ENCODE measurements at regions not wholly inside any gene's neighbourhood (a gene's known extent, or its start where the extent isn't known, plus 50 kb on each side); places are given as distances from the start of the nearest gene placed in this dataset.
A peak's percentile ranks its signal among the peaks of the same experiment; 100 is the strongest.
"Not testable (repeated sequence)": the region's sequence is repeated elsewhere in the genome, so short reads cannot be mapped to it uniquely, and the experiment has no call there.

DNA sequence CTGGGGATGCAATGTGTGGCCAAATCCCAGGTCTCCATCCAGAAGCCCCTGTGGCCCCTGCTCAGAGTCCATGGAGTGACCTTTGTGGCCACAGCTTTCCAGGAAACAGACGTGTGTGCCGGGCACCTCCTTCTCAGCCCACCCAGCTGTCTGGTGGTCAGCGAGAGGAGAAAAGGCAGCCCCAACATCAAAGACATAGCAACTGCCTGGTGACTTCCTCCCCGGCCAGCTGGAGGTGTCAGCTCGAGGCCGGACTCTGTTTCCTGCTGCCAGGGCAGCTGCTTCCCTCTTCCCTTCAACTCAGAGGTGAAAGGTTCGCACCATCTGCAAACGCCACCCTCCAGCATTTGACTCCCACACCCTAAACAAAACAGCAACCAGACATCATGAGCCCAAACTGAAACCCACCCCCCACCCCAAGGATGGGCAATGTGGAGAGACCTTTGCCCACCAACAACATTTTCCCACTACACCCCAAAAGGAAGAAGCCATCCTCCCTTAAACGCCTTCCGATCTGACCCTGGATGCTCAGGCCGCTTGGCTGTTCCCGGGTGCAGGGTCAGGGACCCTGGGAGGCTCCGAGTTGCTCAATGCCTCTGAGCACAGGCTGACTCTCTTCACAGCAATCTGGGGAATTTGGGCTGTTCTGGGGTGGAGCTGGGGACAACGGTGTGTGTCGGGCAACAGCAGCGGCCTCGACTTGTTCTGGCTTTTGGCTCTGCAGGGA, 162.3 kb downstream of the PSMG1 start:
- peak; percentile 52 for DNase-seq

DNA sequence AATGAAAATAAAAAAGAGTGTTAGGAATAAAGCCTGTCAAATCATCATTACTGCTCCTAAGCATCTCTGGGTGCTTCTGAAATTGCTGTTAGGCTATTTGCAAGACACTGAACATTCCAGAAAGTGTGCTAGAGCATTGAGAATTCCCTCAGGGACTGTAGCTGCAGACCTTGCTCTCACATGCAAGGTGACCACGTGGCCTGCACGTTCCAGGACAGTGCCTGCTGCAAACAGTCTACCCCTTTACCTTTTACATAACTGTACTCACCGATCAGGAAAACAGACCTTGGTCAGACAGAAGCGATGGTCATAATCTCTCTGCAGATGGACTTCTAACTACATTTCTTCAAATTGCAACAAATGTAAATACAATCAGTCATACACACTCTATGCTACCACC, 164.5 kb downstream of the PSMG1 start:
- DNase-seq: no peak

DNA sequence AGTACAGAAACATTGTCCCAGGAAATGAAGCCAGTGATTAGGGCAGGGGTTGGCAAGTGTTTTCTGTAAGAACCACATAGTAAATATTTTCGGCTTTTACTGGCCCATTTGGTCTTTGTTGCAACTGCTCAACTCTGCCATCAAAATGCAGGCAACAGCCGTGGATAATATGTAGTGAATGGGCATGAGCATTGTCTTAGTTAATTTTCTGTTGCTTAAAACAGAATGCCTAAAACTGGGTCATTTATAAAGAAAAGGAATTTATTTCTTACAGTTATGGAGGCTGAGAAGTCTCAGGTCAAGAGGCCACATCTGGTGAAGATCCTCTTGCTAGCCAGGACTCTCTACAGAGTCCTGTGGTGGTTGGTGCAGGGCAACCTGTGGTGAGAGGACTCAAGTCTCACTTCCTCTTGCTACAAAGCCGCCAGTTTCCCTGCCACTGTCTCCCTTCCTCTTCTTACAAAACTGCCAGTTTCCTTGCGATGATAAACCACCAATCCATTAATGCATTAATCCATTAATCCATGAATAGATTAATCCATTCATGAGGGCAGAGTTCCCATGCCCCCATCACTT, 166.4 kb downstream of the PSMG1 start:
- no peak for DNase-seq

DNA sequence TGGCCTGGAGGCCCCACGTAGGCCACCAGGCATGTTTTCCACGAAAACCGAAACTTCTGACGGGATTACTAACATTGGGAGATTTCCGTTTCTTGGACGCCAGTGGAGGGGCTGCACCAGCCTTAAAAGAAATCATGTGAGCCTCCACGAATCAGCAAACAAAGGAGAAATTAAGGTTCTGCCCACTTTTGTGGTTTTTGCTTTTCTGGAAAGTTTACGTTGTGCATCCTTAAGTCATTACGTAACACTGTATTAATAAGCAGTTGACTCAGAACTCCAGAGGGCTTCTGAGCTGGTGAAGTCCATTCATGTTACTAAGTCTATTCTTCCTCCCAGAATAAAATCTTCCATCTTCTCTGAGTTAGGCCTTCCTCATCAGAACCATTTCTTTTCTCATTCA, 168.5 kb downstream of the PSMG1 start:
- no peak for DNase-seq

DNA sequence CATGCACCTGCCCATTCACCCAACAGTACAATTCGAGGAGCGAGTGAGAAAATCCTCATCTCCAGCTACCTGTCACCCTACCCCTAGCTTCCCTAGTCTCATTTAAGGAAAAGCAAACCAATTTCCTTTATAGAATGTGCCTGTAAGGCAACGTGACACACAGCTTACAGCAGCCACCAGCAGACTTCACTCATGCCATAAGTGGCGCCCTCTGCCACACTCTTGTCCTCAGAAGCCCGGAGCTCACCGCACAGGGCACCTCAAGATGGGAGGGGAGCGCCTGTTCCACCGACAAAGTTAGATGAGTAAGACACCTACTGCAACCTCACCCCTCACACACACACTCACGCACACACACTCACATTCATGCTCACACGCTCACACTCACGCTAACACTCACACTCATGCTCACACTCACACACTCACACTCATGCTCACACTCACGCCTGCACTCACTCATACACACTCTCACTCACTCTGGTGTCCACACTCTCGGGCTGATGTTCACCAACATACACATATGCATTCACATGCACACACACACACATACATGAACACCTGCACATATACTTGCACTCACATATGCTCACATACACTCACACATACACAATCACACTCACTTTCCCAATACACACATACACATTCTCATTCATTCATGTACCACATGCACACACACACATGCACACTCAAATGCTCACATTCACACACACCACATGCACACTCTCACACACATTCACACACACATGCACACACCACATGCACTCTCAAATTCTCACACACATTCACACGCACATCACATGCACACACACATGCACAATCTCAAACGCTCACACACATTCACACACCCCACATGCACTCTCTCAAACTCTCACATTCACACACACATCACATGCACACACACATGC, 170.7 kb downstream of the PSMG1 start:
- no peak for DNase-seq

DNA sequence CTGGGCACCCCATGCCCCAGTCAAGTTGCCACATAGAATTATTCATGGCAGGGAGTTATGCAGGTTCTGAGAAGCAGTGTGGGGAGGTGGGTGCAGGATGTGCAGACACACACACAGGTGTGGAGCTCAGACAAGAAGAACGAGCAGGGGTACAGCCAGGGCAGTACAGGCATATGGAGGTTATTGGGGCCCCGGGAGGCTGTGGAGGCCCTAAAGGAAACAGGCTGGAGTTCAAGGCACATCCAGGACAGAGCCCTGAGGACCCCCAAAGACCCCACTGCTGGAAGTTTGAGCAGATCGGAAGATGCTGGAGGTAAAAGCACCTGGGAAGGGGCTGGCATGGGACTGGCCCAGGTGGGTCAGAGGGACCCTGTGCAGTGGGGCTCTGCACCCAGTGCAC, 171.3 kb downstream of the PSMG1 start:
- DNase-seq: no peak

DNA sequence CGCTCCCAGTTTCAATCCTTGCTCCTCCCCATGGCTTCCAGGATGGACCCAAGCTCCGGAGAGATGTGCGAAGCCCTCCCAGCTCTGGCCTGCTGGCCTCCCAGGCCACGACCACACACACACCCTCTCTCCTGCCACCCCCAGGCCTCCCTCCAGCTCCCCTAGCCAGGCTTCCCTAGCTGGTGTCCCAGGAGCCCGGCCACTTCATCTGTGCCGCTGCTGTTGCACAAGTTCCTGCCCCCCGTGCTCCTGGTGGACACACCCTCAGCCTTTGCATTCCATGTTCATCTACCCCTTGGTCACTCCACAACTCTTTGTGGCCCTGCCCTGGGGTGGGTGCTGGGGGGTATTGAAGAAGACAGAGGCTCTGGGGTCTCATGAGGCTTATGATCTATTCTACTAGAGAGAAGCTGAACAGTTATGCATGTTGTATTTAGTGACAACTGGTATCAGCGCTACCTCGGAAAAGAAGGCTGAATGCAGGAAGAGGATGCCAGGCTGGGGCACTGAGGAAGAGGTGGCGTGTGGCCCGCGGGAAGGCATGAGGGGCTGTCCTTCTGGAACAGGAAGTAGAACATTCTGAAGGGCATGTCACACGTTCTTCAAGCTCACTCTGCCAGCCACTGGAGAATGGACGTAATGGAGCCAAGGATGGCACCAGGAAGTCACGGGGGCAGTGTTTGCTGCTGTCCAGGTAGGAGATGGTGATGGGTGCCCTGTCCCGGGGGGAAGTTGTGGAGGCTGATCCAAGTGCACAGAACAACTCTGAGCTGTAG, 172.4 kb downstream of the PSMG1 start:
- DNase-seq: no peak

DNA sequence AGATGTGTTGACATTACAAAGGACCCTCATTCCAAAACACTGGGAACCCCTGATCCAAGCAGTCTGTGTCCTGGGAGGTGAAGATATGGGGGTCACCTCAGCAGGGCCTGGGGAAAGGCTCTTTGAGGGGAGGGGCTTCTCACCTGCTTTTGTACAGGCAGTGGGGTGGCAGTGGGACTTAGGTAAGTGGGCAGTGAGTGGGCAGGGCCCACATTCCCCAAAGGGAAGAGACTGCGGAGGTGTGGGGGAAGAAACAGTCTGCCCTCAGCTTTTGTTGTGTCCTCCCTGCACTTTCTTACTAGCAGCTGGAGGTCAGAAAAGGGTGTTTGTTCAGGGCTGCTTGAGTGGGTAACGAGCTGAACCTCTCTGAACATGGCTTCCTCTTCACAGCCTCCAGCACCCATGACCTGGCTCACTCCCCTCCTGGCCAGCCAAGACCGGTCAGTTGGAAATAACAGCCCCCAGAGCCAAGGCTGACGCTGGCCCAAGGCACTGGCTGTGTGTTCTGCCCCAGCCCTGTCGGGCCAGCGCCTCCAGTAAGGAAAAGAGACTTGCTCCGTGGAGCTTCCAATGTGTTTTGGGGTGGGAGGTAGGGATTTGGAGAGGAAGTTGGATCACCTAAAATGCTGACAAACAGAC, 173.5 kb downstream of the PSMG1 start:
- no peak for DNase-seq

DNA sequence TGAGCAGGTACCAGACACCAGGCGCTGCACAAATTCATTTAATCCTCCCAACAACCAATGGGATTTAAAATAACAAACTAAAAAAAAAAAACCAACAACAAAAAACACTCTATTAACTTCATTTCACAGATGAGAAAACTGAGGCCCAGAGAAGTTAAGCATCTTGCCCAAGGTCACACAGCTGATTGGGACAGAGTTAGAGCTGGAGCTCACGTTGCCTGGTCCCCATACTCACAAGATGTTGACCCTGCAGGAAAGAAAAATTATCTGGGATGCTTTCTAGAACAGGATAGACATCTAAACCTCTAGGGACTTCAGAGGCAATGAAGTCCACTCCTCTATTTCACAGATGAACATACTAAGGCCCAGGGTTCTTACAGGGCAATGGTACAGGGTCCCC, 175.3 kb downstream of the PSMG1 start:
- DNase-seq: no peak

DNA sequence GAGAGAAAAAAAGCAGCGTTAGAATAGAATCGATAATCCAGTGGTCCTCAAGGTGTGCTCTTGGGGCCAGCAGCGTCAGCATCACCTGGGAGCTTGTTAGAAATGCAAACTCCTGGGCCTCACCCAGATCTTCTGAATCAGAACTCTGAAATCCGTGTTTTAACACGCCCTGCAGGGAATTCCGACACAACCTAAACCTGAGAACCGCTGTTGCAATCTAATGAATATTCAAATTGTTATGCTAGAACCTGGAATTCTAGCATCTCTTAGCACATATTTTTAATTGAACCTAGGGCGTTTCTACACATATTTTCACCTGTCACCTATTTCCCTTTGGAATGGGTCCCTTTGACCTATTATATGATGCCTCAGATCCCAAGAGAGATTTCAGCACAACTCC, 175.7 kb downstream of the PSMG1 start:
- DNase-seq: no peak

DNA sequence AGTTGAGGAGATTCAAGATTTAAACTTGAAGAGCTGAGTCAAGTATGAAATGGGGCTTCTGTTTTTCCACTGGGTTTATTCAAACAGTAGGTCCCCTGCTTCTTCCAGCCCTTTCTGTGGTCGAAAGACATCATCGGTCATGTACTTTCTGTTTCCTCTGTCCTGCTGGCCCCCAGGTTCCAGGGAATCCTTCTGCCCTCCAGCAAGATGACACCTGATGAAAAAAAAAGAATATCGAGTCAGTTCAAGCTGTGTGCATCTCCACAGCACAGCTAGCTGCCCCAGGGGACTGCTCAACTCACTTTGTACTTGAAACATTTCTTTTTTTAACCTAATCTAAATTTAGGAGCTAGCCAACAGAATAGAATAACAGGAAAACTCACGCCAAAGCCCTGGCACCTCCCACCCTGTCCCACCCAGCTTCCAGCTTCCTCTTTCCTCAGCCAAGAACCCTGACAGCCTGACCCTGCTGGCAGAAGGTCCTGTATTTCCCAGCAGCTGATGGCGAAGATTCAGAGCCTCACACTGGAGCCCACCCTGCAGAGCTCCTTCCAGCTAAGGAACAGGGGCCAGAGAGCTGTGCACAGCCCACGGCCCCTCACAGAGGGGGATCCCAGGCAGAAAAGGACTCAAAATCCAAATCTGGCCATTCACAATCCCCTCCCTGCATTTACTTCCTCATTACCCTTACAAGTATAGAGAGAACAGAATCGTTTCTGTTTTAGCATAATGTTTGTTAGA, 176.5 kb downstream of the PSMG1 start:
- DNase-seq: no peak

DNA sequence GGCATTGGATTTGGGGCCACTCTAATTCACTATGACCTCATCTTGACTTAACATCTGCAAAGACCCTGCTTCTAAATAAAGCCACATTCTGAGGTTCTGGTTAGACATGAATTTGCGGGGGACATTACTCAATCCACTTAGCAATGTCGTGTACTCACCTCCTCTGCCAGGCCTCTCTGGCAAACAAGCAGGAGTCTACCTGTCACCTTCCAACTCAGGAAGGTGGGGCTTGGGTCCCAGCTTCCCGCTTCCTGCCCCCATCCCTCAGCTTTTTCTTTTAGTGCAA, 177.8 kb downstream of the PSMG1 start:
- no peak for DNase-seq

DNA sequence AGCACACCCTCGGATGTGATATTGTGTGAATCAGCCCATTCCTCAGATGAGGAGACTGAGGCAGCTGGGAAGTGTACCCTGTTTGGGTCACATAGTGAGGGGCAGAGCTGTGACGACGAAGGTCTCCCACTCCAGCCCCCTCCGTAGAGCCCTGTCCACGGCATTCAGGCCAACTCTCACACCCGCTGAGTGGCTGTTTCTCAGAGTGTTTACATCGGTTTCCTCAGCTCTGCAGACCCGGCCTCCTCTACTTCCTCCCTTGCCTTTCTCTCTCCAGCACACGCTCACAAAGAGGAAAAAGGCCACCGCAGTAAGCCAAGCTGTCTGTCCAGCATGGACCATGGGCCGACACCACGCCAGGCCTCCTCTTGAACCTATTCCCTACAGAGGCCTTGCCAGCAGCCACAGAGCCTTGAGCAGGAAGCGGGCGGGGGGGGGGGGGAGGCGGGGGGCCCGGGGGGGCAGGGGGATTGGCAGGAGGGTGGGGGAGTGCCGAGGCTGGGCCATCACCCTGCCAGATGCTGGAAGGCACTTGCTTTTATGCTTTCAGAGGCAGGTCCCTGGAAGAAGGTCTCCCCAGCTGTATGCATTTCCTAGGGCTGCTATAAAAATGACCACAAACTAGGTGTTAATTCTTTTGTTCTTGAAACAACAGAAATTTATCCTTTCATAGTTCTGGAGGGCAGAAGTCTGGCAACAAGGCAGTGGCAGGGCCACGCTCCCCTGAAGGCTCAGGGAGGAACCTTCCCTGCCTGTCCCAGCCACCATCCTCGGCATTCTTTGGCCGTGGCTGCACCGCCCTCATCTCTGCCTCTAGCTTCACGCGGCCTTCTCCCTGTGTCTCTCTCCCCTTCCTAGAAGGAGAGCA, 178.4 kb downstream of the PSMG1 start:
- no peak for DNase-seq

DNA sequence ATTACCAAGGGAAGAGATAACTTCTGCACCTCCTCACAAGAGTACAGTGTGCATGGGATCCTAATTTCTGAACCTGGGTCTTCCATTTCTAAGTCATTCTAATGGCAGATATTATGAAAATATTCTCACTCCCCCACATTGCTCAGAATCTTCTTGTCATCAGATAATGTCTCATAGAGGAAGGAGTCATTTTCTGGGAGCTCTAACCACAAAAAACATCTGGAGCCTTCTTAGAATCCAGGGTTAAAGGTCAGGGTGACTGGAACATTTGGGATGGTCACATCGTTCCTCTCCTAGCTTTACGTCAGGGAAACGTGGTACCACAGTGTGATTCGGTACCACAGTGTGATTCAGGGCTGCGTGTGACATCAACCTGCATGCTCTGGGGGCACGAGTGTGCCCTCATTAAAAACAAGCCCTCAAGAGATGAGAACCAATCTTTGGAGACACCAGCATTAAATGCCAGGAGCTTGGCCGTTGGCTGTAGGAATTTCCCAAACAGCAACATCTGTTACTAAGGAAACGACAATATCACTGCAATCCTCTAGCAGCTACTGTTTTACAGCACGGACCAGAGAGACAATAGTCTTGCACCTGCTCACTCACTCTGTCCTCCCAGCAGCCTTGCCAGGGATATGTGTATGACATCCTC, 179.1 kb downstream of the PSMG1 start:
- no peak for DNase-seq

DNA sequence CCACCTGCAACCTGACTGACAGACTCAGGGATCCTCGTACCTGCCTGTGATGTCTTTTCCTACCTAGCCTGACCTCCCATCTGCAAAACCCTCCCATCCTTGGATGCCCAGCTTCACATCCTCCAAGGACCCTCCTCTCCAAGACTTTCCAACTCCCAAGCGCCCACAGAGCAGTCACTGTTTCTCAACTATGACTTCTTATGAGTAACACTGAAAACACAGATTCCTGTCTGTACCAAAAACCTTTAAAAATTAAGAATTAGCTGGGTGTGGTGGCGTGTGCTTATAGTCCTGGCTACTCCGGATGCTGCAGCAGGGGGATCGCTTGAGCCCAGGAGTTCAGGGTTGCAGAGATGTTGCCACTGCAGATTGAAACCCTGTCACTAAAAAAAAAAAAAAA, 181.9 kb downstream of the PSMG1 start:
- no peak for DNase-seq

DNA sequence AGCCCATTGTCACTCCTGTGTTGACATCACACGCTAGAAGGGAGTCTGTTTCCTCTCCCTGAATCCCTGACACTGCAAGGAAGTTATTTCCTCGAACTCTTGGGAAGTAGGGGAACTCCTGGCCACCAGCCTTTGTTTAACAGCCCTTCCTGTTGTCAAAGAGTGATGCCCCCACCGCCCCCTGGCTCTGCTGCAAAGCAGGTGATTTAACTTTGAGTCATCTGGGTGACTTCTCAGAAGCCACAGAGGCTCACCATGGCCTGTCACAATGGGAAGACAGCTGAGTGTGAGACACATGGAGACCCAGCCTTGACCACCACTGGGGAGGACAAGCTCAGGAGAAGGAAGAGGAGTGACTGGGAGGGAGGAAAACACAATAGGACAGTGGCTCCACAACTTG, 182.8 kb downstream of the PSMG1 start:
- DNase-seq: peak; percentile 31

DNA sequence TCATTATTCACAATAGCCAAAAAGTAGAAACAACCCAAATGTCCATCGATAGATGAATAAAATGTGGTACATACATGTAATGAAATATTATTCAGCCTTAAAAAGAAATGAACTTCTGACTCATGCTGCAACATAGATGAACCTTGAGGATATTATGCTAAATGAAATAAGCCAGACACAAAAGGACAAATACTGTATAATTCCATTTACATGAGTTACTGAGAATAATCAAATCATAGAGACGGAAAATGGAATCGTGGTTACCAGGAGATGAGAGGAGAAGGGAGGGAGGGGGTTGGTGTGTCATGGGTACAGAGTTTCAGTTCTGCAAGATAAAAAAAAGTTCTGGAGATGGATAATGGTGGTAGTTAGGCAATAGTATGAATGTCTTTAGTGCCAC, 184.1 kb downstream of the PSMG1 start:
- DNase-seq: no peak

DNA sequence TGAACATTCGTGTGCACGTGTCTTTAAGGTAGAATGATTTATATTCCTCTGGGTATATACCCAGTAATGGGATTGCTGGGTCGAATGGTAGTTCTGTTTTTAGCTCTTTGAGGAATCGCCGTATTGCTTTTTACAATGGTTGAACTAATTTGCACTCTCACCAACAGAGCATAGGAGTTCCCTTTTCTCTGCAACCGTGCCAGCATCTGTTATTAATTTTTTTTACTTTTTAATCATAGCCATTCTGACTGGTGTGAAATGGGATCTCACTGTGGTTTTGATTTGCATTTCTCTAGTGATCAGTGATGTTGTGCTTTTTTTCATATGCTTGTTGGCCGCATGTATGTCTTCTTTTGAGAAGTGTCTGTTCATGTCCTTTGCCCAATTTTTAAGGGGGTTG, 185.0 kb downstream of the PSMG1 start:
- DNase-seq: not testable (repeated sequence)

DNA sequence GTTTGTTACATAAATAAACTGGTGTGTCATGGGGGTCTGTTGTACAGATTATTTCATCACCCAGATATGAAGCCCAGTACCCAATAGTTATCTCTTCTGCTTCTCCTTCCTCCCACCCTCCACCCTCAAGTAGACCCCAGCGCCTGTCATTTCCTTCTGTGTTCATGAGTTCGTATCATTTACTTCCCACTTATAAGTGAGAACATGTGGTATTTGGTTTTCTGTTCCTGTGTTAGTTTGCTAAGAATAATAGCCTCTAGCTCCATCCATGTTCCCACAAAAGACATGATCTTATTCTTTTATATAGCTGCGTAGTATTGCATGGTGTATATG, 185.4 kb downstream of the PSMG1 start:
- not testable (repeated sequence) for DNase-seq

DNA sequence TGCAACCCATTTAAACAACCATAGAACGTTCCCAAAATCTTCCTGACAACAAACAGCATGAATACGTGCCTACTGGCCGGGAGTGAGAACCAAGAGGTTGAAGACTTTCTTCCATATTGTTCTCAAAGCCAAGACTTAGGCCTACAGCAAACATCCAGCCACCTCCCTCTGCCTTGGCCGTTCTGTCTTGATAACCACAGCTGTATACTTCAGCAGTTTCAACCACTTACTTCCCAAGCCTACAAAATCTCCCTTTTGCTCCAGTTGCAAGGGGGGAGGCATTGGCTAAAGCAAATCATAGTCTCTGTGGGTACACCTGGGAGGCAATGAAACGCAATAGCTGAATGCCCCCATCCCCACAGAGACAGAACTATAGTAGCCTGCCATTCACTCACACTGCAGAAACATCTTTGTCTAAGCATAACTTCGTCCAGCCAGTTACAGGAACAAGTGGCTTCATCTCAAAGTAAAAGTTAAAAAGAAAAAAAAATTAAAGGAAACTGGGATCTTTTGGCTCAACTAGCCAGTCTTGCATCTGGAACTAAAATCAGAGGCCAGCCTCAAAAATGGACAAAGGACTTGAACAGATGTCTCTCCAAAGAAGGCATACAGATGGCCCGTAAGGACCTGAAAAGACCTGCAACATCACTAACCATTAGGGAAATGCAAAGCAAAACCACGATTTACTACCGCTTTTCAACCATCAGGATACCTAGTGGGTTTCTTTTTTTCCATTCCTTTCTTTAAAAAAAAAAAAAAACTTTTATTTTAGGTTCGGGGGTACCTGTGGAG, 186.0 kb downstream of the PSMG1 start:
- no peak for DNase-seq
